ENCODE measurements at regions not wholly inside any gene's neighbourhood (a gene's known extent, or its start where the extent isn't known, plus 50 kb on each side); places are given as distances from the start of the nearest gene placed in this dataset.
"Not testable (repeated sequence)": the region's sequence is repeated elsewhere in the genome, so short reads cannot be mapped to it uniquely, and the experiment has no call there.

DNA sequence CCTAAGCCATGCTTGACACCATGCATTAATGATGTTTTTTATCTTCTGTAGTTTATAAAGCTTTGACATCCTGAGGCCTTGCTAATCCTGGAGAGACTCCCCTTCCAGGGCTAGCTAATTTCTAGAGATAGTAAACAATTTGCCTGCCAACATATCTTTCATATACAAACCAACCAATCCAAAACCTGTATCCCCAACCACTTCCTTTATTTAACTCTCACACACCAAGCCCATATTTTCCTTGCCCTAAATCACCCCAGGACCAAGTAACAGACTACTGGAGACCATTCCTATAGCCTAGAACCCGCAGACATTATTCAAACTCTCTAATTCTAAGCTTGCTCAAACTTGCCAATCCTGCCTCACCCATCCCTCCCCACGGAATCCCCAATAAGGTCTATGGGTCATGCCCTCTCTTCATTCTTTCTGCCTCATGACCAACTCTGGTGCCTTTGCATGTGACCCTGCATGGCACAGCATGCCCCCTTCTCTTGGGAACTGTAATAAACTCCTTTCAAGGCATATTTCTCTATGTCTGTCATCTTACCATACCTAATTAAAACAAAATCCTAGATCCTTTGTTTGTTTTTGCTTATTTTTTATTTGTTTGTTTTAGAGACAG is 116.6 kb upstream of the CACUL1 start:
- DNase-seq (ENCODE audit: low read depth) = no peak

DNA sequence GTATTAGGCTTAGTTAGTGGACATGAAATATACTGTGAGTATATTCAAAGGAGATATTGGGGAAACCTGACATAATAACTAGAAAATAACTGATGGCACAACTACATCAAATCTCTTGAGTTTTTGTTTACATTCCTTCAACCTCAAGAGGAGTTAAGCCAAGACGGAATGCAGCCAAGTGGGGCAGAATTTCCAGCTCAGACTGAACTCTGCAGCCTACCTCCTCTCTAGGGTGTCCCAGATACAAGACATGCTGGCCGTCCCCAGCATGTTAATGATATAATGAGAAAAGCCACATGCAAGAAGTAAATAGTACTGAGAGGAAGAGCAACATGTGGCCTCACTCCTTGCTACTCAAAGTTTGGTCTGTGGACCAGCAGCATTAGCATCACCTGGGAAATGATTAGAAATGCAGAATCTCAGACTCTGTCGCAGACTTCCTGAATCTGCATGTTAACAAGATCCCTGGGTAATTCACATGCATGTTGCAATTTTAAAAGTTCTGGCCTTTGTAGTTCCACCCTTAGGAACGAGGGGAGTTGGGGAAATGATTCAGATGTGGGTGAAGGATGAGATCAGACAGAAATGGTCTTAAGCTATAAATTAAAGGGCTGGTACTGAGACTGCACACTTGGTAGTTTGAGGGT is 118.4 kb upstream of the CACUL1 start:
- no peak for DNase-seq (ENCODE audit: low read depth)

GRCh38 chr10:118873738-118874105 is 119.0 kb upstream of the CACUL1 start:
- DNase-seq (ENCODE audit: low read depth) = no peak

- no peak for DNase-seq (ENCODE audit: low read depth)
Measured at GRCh38 chr10:118874171-118874570, 119.4 kb upstream of the CACUL1 start.

DNA sequence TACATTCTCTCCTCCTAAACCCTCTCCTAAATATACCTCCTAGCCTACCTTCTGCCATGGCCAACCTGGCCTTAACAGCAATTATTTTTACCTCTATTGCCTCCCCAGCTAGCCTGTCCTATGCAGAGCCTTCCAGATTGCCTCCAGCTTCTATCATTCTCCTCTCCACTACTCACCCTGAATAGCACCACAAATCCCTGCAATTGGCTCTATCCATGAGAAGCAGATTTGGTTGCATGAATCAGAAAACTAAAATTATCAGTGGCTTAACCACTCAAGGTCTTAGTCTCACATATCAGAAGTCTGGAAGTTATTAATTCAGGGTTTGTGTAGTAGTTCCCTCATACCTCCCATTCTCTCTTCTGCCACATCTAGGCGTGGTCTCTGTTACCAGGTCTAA is 120.3 kb upstream of the CACUL1 start:
- DNase-seq (ENCODE audit: low read depth) = no peak

DNA sequence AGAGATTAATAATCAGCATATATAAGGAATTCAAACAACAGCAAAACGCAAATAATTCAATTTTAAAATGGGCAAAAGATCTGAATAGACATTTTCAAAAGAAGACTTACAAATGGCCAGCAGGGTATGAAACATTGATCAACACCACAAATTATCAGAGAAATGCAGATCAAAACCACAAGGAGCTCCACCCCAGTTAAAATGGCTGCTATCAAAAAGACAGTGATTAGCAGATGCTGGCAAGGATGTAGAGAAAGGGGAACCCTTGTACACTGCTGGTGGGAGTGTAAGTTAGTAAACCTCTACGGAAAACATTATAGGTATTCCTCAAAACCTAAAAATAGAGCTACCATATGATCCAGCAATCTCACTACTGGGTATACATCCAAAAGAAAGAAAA is 128.0 kb upstream of the CACUL1 start:
- no peak for DNase-seq (ENCODE audit: low read depth)

DNA sequence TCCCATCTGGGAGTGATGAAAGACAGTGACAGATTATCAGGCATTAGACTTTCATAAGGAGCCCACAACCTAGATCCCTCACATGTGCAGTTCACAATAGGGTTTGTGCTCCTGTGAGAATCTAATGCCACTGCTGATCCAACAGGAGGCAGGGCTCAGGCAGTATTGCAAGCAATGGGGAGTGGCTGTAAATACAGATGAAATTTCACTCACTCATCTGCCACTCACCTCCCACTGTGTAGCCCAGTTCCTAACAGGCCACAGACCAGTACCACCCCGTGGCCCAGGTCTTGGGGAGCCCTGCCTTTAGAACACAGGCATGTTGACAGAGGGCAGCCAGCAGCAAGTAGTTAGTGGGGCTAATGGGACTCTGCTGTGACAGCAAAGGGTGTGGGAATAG is 137.3 kb upstream of the NANOS1 start:
- DNase-seq (ENCODE audit: low read depth) = no peak

GRCh38 chr10:118894891-118895290 is 134.6 kb upstream of the NANOS1 start:
- DNase-seq (ENCODE audit: low read depth) = not testable (repeated sequence)

DNA sequence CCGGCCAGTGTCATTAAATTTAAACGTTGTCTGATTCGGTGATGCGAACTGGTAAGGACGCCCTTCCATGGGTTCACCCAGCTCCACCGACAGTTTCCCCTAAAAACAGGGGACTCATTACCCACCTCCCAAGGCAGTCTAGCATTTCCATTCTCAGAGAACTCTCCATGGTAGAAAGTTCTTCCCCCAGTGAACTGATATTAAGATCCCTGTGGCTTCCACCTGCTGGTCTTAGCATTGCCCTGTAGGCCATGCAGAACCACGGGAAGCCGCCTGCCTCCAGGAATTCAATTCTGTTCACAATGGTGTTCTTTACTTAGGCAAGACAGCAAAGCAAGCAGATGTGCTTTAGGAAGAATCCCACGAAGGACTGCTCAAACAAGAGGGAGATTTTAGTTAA is 128.9 kb upstream of the NANOS1 start:
- no peak for DNase-seq (ENCODE audit: low read depth)

DNA sequence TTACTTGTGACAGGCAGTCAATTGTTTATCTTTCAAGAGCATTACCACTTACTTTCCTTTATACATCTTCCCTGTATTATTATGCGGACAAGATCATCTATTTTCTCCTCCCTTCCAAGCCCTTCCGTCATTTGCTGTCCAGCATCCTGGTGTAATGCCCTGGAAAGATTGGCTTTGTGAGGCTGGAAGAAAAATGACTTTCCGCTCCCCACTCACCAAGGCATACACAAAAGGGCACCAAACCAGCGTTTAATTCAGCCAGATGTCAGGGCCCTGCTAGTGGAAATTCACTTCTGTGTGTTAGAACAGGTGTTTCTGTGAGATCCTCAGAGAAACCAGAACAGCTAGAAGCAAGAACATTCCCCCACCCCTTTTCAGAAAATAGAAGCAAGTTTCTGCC is 128.1 kb upstream of the NANOS1 start:
- no peak for DNase-seq (ENCODE audit: low read depth)

DNA sequence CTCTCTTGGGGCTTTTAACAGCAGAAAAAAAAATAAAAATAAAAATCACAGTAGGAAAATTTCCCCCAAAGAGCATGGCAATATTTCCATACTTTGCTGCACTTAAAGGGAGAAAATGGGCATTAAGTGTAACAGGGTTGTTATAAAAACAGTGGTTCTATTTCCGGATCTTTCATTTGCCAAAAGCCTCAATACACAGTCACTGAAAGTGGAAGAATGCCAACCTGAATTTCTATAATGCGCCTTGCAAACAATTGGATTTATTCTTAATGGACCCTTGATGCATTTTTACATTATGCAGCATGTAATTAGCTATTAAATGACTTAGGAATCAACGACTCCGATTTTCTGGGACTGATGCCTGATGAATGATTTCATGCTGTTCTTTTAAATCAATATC is 127.6 kb upstream of the NANOS1 start:
- DNase-seq (ENCODE audit: low read depth) = no peak

DNA sequence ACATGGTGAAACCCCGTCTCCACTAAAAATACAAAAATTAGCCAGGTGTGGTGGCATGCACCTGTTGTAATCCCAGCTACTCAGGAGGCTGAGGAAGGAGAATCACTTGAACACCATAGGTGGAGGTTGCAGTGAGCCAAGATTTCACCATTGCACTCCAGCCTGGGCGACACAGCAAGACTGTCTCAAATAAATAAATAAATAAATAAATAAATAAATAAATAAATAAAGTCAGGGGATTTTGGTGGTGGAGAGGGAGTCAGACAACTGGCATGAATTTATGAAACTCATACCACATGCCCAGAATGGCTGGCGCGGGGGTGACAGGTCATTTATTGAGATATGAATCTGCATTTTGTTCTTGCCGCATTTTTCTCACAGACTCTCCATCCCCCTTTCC is 126.9 kb upstream of the NANOS1 start:
- not testable (repeated sequence) for DNase-seq (ENCODE audit: low read depth)

- no peak for DNase-seq (ENCODE audit: low read depth)
Measured at GRCh38 chr10:118903251-118903650, 126.3 kb upstream of the NANOS1 start.

DNA sequence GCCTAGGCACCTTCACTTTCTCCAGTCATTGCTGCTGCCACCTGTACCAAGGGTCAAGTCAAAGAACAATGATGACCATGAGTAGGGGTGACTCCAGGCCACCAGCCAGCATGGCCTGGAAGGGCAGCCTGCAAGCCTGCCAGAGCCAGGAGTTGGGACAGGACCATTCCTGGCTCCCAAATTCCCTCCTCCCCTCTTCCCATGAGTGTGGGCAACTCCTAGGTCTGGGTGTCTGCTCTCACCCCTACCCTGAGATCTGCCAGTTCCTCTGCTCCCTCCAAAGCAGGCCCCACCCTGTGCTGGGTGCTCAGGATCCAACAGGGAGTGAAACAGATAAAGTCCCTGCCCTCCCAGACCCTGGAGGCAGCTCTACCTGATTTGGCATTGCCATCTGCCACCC is 125.8 kb upstream of the NANOS1 start:
- no peak for DNase-seq (ENCODE audit: low read depth)

GRCh38 chr10:118904286-118904685 is 125.2 kb upstream of the NANOS1 start:
- no peak for DNase-seq (ENCODE audit: low read depth)

- DNase-seq (ENCODE audit: low read depth) = no peak
Measured at GRCh38 chr10:118907051-118907450, 122.5 kb upstream of the NANOS1 start.

GRCh38 chr10:118908557-118909256 is 120.8 kb upstream of the NANOS1 start:
- no peak for DNase-seq (ENCODE audit: low read depth)

- no peak for DNase-seq (ENCODE audit: low read depth)
Measured at GRCh38 chr10:118910702-118911101, 118.8 kb upstream of the NANOS1 start.

DNA sequence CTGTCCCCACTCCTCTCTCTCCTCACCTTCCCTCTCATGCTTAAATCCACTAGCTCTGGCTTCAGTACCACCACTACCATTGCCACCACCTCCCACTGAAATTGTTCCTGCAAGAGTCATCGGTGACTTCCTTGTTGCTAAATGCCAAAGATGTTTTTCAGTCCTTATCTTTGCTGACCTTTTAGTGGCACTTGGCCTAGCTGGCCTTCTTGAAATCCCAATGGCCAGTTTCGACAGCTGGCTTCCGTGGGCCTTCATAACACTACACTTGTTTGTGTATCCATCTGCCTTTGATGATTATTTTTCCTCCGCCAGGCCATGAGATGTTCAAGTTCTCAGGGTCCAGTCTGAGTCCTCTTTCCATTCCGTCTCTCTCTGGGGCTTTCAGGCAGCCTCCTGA is 118.2 kb upstream of the NANOS1 start:
- DNase-seq (ENCODE audit: low read depth) = no peak

DNA sequence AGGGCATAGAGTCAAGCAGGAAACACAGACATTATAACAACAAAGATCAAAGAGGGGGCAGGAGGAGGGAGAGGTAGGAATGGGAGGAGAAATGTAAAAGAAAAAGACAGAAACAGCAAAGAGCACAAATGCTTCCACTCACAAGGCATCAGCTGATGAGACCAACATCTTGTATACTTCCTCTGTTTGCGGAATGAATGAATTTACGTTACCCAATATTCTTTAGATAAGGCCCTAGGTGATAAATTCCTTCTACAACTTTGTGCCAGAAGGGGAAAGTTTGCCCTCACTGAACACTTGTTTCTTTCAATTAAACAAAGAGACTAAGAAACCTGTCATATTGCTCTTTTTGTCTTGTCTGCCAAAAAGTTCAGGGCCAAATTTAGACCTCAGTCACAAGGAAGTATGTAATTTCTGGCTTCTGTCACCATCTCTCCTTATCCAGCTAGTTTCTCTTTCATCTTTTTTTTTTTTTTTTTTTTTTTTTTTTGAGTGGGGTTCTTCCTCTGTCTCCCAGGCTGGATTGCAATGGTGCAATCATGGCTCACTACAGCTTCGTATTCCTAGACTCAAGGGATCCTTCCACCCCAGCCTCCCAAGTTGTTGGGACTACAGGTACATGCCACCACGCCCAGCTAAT is 116.4 kb upstream of the NANOS1 start:
- DNase-seq (ENCODE audit: low read depth) = no peak

DNA sequence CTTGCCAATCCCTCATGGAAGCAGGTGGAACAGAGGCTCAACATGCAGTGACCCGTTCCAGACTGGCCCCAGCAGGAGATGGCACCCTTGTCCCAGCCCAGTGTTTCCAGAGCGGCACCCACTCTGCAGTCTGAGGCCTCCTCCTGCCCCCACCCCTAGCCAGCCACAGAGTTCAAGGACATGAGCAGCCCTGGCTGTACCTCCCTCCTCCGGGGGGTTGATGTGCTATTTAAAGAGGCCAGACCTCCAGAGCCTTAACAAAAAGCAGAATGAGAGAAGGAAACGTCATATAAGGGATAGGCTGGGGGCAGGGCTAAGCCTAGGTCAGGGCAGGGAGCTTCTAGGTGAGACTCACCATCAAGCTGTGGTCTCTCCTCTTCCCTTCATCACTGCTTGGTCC is 115.7 kb upstream of the NANOS1 start:
- no peak for DNase-seq (ENCODE audit: low read depth)

DNA sequence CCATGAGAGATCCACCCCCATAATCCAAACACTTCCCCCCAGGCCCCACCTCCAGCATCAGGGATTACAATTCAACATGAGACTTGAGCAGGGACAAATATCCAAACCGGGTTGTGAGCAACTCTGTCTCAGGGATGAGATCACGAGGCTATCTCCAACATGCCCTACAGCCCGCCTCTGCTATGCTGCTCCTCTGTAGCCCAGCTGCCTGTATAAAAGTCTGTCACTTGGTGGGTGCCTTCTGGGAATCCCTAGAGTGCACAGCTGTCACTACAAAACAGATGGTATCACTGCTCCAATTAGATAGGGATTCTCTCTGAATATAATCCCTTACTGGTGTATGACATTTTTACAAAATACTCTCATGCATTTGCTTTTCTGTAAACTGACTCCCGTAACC is 114.9 kb upstream of the NANOS1 start:
- DNase-seq (ENCODE audit: low read depth) = no peak

- no peak for DNase-seq (ENCODE audit: low read depth)
Measured at GRCh38 chr10:118915161-118915560, 114.4 kb upstream of the NANOS1 start.

Data from stimulated activated CD8-positive, alpha-beta memory T cell treated with anti-CD3 and anti-CD28 coated beads, Interleukin-15, amount 100 ng/mL, for 24 hours (primary cell).